Myocyte (in vitro differentiated cells): ENCODE measurements at regions not wholly inside any gene's neighbourhood (a gene's known extent, or its start where the extent isn't known, plus 50 kb on each side); places are given as distances from the start of the nearest gene placed in this dataset.
A peak's percentile ranks its signal among the peaks of the same experiment; 100 is the strongest.
"Not testable (repeated sequence)": the region's sequence is repeated elsewhere in the genome, so short reads cannot be mapped to it uniquely, and the experiment has no call there.

Experiments
- DNase-seq: peaks from one replicate; pipeline ENCODE4 v3.0.0-alpha.2; 2012; ENCODE audit warnings: low read depth

GRCh38 chr7:23887660-23888059 is 177.6 kb downstream of the STK31 start:
- DNase-seq: no peak

- DNase-seq: no peak
Observed at GRCh38 chr7:23888958-23889357, 178.9 kb downstream of the STK31 start.

DNA sequence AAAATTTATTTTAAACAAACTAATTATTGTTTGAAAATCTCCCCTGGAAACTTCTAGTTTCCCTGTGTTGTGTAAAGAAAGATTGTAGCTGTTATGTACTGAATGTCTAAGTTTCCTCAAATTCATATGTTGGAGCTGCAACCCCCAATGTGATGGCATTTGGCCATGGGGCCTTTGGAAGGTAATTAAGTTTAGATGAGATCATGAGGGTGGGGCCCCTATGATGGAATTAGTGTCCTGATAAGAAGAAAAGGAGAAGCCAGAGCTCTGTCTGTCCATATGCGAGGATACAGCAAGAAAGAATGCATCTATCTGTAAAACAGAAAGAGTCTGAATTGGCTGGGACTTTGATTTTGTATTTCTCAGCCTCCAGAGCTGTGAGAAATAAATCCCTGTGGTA is 179.5 kb downstream of the STK31 start:
- DNase-seq: no peak

DNA sequence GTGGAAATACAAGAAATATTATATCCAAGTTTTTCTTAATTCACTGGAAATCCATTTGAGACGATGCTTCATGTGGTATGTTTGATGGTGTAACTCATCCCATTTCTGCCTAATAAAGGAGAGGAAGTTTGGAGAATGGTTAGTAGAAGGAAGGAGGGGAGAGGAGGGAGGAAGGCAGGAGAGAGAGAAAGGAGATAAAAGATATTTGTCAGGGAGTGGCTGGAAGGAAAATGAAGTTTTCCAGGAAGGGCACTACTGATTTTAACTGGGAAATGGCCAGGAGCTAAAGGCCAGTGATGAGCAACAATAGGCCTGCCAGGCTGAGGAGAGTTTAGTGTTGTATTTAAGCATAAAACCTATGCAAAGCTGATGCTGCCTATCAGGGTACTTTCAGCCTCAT is 182.0 kb downstream of the STK31 start:
- DNase-seq: no peak

GRCh38 chr7:23893176-23893941 is 183.3 kb downstream of the STK31 start:
- DNase-seq: peak; percentile 70

DNA sequence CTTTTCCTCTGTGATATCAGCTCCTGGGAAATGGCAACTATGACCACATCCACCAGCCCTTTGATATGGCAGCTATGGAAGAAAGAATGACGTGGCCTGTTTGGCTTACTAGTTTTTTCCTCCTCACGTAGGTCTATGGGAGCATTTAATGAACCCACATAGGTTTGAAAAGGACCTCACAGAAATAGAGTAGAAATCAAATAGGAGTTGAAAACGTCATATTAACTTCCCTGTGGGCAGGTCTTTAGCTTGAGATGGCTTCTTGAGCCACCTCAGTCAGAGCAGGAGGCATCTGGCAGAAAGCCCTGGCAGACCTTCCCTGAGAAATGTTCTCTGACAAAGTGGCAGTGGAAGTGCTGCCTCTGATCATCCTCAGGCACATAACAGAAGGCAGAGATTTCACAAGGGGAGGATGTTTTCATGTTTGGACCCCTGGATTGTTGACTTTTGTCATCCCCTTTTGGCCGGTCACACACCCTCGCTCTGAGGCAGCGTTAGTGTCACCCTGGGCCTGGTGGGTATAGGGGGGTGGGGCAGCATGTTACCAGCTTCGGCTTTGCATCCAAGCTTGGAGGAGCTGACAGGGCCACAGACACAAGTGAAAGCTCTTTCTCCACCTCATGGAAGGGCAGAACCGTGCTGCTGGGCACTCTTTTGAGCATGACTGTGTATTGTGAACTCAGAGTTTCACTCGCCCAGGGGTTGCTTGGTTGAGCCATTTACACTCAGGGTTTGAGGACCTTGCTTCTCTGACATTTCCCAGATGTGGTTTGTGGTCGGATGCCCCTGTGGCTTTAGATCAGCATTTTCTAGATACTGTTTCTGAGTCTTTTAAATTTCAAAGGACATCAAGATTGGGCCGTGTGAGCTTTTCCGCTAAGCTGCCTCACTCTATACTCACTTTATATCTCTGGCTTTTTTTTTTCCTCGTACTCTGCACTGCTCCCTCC is 184.2 kb downstream of the STK31 start:
- DNase-seq: peak; percentile 59

DNA sequence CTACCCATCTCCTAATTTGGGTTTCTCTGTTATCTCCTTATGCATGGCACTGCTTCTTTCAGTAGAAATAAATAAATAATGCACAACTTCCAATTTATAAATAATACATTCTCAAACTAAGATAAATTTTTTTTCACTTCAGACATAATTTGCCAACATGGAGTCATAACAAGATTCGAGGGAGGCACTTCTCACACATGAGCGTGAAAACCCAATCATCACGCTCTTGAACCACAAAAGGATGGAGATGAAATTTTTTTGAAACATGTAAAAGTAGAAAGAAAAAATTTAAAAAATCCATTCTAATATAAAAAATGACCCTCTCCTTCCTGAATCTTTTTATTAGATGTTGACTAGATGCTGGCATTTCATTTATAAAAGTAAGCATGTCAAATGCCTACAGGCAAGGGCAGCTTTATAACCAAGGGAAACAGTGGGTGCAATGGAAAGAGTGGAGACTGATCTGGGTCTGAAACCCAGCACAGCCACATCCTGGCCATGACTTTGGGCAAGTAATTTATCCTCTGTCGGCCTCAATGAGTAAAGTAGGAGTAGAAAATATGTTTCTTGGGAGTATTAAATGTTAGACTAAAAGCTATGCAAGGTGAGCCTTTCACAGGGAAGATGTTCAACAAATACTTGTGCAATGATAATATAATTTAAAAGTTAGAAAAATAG is 185.0 kb downstream of the STK31 start:
- no peak for DNase-seq

- DNase-seq: peak; percentile 54
Observed at GRCh38 chr7:23895666-23896096, 185.7 kb downstream of the STK31 start.

DNA sequence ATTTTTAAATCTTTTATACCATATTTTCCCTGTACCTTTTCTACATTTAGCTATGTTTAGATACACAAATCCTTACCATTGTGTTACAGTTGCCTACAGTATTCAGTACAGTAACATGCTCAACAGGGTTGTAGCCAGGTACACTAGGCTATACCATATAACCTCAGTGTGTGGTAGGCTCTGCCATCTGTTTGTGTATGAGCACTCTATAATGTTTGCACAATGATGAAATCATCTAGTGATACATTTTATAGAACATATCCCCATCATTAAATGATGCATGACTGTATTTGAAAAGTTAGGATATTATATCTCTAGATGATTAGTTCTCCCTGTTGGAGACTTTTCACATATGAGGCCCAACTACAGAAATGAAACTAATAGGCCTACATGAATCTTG is 188.6 kb downstream of the STK31 start:
- DNase-seq: no peak

GRCh38 chr7:23904901-23905300 is 194.9 kb downstream of the STK31 start:
- not testable (repeated sequence) for DNase-seq

DNA sequence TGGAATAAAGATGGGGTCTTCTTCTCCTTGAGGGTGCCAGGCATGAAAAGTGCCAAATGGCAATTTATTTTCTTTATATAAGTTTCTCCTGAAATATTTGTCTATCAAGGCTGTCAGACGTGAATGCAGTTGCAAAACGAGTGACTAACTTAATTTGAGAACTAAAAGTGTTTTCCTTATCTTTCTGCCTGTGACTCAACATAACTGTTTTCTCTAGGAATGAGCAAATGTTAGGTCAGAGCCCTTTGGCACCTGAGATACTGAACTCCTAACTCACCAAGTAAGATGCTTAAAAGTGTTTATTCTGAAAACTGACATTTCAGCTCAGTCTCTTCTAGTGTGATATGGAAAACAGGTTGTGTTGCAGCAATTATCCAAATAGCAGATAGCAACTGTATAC is 197.0 kb downstream of the STK31 start:
- DNase-seq: no peak

DNA sequence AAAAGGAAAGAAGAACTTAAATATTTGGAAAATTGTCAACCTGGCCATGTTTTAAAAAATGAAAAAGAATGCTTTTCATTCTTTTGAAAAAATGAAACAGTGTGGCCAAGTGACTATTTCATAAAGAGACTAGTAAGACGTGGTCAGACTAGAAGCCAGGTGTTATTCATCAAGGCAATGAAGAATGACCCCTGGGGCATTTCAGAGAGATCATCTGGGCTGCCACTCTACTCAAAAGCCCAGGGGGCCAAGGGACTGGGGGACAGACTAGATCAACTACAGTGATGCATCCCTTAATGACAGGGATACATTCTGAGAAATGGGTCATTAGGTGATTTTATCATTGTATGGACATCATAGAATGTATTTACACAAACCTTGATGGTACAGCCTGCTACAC is 199.4 kb downstream of the STK31 start:
- DNase-seq: no peak

GRCh38 chr7:23912065-23912464 is 202.0 kb downstream of the STK31 start:
- no peak for DNase-seq

GRCh38 chr7:23913016-23913415 is 203.0 kb downstream of the STK31 start:
- no peak for DNase-seq

DNA sequence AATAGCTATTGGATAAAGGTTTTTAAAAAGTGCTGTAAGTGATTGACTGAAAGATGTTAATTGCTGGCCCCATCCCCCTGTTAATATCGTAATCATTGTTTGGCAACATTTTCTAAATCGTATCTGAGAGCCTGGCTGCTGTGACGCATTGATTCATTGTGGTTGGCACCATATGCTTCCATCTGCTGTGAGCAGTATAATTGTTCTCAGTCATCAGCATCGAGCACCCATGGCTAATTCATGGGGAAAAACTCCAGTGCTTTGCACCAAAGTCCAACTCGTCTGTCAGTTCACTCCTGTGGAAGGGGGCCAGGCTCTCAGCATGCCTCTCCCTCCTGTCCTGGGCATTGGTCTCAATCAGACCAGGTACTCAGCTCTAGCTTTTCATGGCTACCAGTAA is 205.2 kb downstream of the STK31 start:
- DNase-seq: no peak

- DNase-seq: no peak
Observed at GRCh38 chr7:23918286-23918685, 208.3 kb downstream of the STK31 start.

DNA sequence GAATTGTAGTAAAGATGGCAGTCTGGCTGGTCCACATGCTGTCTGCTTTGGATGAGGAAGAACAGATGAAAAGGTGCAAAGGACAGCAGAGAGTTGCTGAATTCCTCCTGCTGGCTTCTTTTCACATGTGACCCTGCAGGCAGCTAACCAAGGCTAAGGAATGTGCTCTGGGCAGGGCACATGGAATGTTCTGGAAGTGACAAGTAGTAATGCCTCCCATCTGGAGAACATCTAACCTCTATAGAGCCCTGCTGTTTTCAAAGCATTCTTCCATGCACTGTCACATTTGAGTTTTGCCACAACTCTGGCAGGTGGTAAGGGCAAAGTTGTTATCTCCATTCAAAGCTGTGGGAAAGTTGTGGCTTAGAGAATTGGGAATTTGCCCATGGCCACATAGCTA is 208.8 kb downstream of the STK31 start:
- DNase-seq: peak; percentile 100

DNA sequence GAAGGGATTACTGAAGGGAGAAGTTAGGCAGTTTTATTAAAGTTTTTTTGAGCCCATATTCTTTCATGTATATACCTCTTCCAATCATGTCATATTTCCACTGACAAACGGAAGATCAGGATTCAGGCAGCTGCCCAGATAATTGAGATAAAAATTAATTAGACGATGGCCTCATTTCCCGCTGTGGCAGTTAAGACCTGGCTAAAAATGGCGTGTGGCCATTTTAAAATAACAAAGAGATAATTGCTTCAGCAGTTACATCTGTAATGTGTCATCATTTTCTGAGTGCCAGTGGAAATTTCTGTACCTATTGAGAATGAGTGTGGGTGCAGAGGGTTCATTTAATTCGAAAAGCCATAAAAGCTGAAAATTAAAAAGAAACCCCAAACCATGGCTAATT is 215.1 kb downstream of the STK31 start:
- no peak for DNase-seq

DNA sequence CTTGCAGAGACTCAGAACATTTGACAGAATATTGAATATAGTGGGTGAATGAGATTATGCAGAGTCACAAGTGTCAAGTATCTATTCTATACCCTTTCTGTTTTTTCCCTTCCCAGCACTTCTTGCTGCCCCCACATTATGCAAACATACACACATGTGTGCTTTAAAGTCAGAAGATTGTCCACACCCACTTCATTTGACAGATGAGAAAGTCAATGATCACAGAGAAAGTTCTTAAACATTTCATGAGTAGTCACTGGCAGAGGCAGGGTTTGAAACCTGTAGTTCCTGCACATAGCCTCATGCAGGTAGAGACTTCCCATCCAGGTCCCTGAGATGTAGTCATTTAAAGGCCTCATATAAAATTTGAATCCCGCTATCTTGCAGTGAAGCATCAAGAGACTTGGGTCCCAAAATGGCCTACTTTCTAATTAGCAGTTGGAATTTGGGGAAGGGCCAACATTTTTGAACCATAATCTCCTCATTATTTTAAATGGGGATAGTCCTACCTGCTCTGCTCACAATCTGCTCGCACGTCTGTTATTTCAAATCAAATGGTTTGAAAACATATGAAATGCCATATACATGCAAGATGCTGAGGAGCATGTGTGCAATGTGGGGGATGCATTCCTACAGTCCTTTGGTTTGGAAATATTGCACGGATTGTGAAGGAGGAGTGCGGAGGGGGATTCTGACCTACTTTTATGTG is 217.8 kb downstream of the STK31 start:
- DNase-seq: no peak

DNA sequence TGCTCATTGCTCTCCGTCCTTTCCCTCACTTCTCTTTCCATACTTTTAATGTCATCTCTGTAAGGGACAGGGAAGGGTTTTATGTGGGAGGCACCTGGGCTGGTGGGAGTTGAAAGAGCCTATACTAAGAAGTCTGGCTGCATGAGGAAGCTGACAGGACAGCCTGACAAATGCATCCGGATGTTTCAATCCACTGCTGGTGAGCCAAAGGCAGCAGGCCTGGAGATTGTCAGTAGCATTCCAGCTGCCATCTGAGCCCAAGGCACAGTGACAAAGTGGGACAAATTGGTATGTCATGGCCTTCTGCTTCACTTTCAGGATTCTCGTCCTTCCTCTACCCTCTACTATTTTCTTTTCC is 218.4 kb downstream of the STK31 start:
- no peak for DNase-seq

GRCh38 chr7:23930312-23930711 is 220.3 kb downstream of the STK31 start:
- no peak for DNase-seq
